ENCODE measurements at regions not wholly inside any gene's neighbourhood (a gene's known extent, or its start where the extent isn't known, plus 50 kb on each side); places are given as distances from the start of the nearest gene placed in this dataset.

DNA sequence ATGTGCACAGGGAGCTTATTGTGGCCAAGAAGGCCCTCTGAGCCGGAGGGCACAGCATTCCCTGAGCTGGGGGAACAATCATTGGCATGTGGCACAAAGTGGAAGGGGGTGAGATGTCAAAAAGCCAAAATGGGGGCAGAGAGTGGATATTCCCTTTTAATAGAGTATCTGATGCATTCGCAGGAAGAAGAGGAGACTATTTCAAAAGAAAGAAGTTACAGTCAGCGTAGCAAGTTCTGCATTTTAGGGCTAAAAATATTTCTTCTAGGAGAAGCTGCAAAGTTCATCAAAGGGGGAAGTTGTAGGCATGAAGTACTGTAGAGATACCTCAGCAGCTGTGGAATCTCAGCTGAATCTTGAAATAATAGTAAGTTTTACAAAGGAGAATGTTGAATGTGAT lies 136.0 kb upstream of the WDR11 start (continued):
- TF ChIP-seq ZNF382 (CRISPR knock-in tag; IDR thresholded peaks at IDR 0.05; ENCODE audit: borderline replicate concordance) (no peak), THAP11 (CRISPR knock-in tag; IDR thresholded peaks at IDR 0.05) (no peak)

DNA sequence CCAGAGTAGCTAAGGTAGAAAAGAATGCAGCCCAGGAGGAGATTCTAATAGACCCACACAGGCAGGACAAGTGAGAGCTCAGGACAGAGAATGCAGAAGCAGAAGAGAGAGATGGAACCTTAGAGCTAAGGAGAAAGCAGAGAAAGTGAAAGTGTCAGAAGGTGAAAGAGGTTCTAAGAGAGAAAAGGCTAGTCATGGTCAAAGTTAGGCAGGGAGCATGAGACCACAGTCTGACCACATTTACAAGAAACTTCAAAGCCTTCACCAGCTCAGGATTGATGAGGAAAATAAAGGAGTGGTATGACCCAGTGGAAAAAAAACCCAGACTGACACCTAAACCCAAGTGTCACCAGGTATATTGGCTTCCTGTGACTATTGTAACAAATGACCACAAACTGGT lies 131.8 kb upstream of the WDR11 start:
- Histone ChIP-seq H3K4me2 (ENCODE audit: low read depth, low read length) (no peak overlapping the region), H3K9me3 (ENCODE audit: low read length) (no peaks in the 10 kb centered on the region), H3K27me3 (ENCODE audit: control insufficient read depth in 1 of 2, insufficient read depth in 2 of 2, low read length in 2 of 2) (no peaks in the 10 kb centered on the region; a peak in 2 of 5 replicates), H2AFZ (ENCODE audit: low read length) (no peak overlapping the region), H4K20me1 (ENCODE audit: insufficient read depth, low read length) (no peaks in the 10 kb centered on the region), H3K4me3 (replicated peaks in 1 of 3; ENCODE audit: insufficient read depth in 1 of 3, low read depth in 2 of 3, low read length in 3 of 3) (no peak overlapping the region), H3K36me3 (replicated peaks in 1 of 2; ENCODE audit: control insufficient read depth in 1 of 2, insufficient read depth in 2 of 2, low read length in 2 of 2) (no peaks in the 10 kb centered on the region), H3K9ac (ENCODE audit: insufficient read depth, low read depth, low read length) (no peak overlapping the region), H3K4me1 (ENCODE audit: insufficient read depth, low read length) (no peaks in the 10 kb centered on the region), H3K27ac (ENCODE audit: extremely low read length, insufficient read depth, low read length) (no peak overlapping the region), H3K79me2 (ENCODE audit: insufficient read depth, low read length) (no peaks in the 10 kb centered on the region)
- intact Hi-C loops (cut with micrococcal nuclease; ENCODE audit: unreplicated experiment) (no loop called here), in situ Hi-C loops (cut with HindIII; ENCODE audit: extremely low pct_ligation_motif_present, low pct_unique_long_range_greater_than_20kb) (no loop called here)
- DNase-seq (ENCODE audit: low spot score) (no peak), FAIRE-seq (no peak), ATAC-seq (no peak)
- CTCF ChIA-PET (ENCODE audit: low intra/inter-chr PET ratio, low total read pairs) = no interaction called here
- POLR2A ChIA-PET = no interaction called here
- no TSS peak for BruUV-seq (replicated peaks)
- TF ChIP-seq MAFK (conservative IDR thresholded peaks at IDR 0.05 in 1 of 2, IDR thresholded peaks at IDR 0.05 in 1 of 2; ENCODE audit: low read length in 2 of 2) (no peak), GABPA (IDR thresholded peaks at IDR 0.05; ENCODE audit: low read depth, low read length) (no peak), GABPA (CRISPR knock-in tag; IDR thresholded peaks at IDR 0.05; ENCODE audit: low read depth) (no peak), IKZF4 (CRISPR knock-in tag; IDR thresholded peaks at IDR 0.05; ENCODE audit: borderline replicate concordance, low read depth, not compliant biosample characterization) (no peak), BHLHE40 (IDR thresholded peaks at IDR 0.05; ENCODE audit: low read length) (no peak), ZSCAN29 (CRISPR knock-in tag; conservative IDR thresholded peaks at IDR 0.05) (no peak), ATRX (CRISPR knock-in tag; IDR thresholded peaks at IDR 0.05; ENCODE audit: borderline replicate concordance) (no peak)
- TF ChIP-seq, protein P1, sequence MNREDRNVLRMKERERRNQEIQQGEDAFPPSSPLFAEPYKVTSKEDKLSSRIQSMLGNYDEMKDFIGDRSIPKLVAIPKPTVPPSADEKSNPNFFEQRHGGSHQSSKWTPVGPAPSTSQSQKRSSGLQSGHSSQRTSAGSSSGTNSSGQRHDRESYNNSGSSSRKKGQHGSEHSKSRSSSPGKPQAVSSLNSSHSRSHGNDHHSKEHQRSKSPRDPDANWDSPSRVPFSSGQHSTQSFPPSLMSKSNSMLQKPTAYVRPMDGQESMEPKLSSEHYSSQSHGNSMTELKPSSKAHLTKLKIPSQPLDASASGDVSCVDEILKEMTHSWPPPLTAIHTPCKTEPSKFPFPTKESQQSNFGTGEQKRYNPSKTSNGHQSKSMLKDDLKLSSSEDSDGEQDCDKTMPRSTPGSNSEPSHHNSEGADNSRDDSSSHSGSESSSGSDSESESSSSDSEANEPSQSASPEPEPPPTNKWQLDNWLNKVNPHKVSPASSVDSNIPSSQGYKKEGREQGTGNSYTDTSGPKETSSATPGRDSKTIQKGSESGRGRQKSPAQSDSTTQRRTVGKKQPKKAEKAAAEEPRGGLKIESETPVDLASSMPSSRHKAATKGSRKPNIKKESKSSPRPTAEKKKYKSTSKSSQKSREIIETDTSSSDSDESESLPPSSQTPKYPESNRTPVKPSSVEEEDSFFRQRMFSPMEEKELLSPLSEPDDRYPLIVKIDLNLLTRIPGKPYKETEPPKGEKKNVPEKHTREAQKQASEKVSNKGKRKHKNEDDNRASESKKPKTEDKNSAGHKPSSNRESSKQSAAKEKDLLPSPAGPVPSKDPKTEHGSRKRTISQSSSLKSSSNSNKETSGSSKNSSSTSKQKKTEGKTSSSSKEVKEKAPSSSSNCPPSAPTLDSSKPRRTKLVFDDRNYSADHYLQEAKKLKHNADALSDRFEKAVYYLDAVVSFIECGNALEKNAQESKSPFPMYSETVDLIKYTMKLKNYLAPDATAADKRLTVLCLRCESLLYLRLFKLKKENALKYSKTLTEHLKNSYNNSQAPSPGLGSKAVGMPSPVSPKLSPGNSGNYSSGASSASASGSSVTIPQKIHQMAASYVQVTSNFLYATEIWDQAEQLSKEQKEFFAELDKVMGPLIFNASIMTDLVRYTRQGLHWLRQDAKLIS (CRISPR knock-in tag; IDR thresholded peaks at IDR 0.05) = no peak
- TF ChIP-seq, protein P2, sequence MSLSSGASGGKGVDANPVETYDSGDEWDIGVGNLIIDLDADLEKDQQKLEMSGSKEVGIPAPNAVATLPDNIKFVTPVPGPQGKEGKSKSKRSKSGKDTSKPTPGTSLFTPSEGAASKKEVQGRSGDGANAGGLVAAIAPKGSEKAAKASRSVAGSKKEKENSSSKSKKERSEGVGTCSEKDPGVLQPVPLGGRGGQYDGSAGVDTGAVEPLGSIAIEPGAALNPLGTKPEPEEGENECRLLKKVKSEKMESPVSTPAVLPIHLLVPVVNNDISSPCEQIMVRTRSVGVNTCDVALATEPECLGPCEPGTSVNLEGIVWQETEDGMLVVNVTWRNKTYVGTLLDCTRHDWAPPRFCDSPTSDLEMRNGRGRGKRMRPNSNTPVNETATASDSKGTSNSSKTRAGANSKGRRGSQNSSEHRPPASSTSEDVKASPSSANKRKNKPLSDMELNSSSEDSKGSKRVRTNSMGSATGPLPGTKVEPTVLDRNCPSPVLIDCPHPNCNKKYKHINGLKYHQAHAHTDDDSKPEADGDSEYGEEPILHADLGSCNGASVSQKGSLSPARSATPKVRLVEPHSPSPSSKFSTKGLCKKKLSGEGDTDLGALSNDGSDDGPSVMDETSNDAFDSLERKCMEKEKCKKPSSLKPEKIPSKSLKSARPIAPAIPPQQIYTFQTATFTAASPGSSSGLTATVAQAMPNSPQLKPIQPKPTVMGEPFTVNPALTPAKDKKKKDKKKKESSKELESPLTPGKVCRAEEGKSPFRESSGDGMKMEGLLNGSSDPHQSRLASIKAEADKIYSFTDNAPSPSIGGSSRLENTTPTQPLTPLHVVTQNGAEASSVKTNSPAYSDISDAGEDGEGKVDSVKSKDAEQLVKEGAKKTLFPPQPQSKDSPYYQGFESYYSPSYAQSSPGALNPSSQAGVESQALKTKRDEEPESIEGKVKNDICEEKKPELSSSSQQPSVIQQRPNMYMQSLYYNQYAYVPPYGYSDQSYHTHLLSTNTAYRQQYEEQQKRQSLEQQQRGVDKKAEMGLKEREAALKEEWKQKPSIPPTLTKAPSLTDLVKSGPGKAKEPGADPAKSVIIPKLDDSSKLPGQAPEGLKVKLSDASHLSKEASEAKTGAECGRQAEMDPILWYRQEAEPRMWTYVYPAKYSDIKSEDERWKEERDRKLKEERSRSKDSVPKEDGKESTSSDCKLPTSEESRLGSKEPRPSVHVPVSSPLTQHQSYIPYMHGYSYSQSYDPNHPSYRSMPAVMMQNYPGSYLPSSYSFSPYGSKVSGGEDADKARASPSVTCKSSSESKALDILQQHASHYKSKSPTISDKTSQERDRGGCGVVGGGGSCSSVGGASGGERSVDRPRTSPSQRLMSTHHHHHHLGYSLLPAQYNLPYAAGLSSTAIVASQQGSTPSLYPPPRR (CRISPR knock-in tag; IDR thresholded peaks at IDR 0.05; ENCODE audit: borderline replicate concordance) = no peak
- TF ChIP-seq, protein P3, sequence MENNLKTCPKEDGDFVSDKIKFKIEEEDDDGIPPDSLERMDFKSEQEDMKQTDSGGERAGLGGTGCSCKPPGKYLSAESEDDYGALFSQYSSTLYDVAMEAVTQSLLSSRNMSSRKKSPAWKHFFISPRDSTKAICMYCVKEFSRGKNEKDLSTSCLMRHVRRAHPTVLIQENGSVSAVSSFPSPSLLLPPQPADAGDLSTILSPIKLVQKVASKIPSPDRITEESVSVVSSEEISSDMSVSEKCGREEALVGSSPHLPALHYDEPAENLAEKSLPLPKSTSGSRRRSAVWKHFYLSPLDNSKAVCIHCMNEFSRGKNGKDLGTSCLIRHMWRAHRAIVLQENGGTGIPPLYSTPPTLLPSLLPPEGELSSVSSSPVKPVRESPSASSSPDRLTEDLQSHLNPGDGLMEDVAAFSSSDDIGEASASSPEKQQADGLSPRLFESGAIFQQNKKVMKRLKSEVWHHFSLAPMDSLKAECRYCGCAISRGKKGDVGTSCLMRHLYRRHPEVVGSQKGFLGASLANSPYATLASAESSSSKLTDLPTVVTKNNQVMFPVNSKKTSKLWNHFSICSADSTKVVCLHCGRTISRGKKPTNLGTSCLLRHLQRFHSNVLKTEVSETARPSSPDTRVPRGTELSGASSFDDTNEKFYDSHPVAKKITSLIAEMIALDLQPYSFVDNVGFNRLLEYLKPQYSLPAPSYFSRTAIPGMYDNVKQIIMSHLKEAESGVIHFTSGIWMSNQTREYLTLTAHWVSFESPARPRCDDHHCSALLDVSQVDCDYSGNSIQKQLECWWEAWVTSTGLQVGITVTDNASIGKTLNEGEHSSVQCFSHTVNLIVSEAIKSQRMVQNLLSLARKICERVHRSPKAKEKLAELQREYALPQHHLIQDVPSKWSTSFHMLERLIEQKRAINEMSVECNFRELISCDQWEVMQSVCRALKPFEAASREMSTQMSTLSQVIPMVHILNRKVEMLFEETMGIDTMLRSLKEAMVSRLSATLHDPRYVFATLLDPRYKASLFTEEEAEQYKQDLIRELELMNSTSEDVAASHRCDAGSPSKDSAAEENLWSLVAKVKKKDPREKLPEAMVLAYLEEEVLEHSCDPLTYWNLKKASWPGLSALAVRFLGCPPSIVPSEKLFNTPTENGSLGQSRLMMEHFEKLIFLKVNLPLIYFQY (CRISPR knock-in tag; IDR thresholded peaks at IDR 0.05; ENCODE audit: borderline replicate concordance) = no peak
